ENCODE measurements at regions not wholly inside any gene's neighbourhood (a gene's known extent, or its start where the extent isn't known, plus 50 kb on each side); places are given as distances from the start of the nearest gene placed in this dataset.
"Not testable (repeated sequence)": the region's sequence is repeated elsewhere in the genome, so short reads cannot be mapped to it uniquely, and the experiment has no call there.

DNA sequence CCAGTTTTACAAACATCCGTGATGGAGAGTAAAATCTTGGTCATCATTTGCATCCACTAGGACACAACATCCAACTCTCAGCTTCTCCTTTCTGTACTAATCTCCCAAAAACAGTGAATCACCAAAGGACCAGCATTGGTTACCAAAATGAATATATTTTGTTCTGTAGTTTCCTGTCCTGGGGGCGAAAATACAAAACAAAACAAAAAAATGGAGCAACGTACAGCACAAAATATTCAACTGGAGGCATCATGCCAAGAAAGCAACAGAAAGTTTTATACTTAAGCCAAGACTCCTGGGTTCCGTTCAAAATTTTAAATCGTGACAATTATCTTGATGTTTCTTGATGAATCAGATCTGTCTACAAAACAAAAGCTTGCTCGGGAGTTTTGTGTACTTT lies 126.6 kb upstream of the CCDC28A start:
- in situ Hi-C loops (cut with HindIII; ENCODE audit: low pct_ligation_motif_present, low pct_unique_long_range_greater_than_20kb, low sequenced_read_pairs) = no loop called here
- DNase-seq = no peak

GRCh38 chr6:138648127-138648526 lies 125.4 kb upstream of the CCDC28A start:
- in situ Hi-C loops (cut with HindIII; ENCODE audit: low pct_ligation_motif_present, low pct_unique_long_range_greater_than_20kb, low sequenced_read_pairs) = no loop called here
- DNase-seq = no peak

DNA sequence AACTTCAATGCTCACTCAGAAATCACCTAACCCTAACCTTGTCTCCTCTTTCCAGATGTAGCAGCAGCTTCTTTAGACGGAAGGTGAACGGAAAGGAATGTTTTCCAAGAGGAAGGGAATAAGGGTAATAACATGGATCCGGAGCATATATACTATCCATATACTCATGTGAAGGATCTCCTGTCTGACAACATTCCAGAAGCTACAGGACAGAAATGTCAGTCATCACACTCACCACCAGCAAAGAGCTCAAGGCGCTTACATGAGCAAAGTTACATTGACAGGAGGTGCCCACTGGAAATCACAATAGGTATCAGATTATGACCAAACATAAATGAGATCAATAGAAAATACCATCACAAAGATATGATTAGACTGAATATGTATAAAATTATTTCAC lies 122.1 kb upstream of the CCDC28A start:
- in situ Hi-C loops (cut with HindIII; ENCODE audit: low pct_ligation_motif_present, low pct_unique_long_range_greater_than_20kb, low sequenced_read_pairs) = no loop called here
- DNase-seq = no peak

DNA sequence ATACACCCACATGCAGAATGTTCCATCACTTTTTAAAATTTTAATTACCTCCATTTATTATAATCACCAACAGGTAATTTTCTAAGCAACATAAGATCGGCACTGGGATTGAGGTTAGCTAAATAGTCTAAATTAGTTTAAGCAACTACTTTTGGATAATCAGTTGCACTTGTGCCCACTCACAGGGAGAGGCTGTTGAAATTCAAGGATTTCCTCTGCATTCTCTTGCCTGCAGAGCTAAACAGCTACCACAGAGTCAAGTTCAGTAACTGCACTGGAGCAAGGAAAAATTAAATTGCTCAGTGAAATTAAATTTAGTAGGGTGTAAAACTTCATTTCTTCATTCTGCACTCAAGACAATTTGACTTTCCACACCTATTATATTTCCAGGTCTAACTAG lies 120.7 kb upstream of the CCDC28A start:
- no peak for DNase-seq
- in situ Hi-C loops (cut with HindIII; ENCODE audit: low pct_ligation_motif_present, low pct_unique_long_range_greater_than_20kb, low sequenced_read_pairs) = no loop called here

- in situ Hi-C loops (cut with HindIII; ENCODE audit: low pct_ligation_motif_present, low pct_unique_long_range_greater_than_20kb, low sequenced_read_pairs) = no loop called here
Observed at GRCh38 chr6:138653435-138653834, 120.1 kb upstream of the CCDC28A start.

GRCh38 chr6:138654715-138655634 lies 118.6 kb upstream of the CCDC28A start:
- DNase-seq = peak; percentile 5
- in situ Hi-C loops (cut with HindIII; ENCODE audit: low pct_ligation_motif_present, low pct_unique_long_range_greater_than_20kb, low sequenced_read_pairs) = no loop called here

More at GRCh38 chr6:138653435-138653834, 120.1 kb upstream of the CCDC28A start:
- no peak for DNase-seq

- no peak for DNase-seq
Observed at GRCh38 chr6:138655828-138656227, 117.7 kb upstream of the CCDC28A start.

DNA sequence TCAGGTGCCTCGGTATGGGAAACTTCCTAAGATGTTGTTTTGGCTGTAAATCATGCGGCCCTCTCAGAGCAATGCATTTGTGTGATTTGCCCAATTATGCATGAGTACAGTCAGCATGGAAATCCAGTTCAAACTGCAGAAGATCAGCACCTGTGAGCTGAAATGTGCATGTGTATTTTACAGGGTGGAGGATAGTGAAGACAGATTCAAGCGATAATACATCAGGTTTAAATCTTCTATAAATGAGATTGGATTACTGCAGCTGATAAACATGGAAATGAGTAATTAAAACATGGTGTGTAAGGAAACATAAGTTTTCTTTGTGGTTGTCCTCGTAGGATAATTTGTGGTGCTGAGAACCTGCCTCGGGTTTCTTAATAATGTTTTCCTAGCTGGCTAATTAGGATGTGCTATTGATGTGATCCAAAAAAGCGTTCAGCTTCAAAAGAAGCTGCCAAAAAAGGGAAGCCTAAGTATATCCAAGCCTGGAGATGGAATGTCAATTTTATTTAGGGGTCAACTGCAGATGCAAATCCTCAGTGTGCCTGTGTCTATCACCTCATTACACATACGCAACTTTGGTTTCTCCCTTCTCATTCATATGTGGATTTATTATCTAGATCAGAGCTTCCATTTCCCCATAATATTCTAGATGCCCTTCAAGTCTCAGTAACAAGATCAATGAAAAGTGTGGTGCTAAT lies 117.1 kb upstream of the CCDC28A start:
- DNase-seq = no peak
- in situ Hi-C loops (cut with HindIII; ENCODE audit: low pct_ligation_motif_present, low pct_unique_long_range_greater_than_20kb, low sequenced_read_pairs) = no loop called here

More at GRCh38 chr6:138655828-138656227, 117.7 kb upstream of the CCDC28A start:
- in situ Hi-C loops (cut with HindIII; ENCODE audit: low pct_ligation_motif_present, low pct_unique_long_range_greater_than_20kb, low sequenced_read_pairs) = no loop called here

DNA sequence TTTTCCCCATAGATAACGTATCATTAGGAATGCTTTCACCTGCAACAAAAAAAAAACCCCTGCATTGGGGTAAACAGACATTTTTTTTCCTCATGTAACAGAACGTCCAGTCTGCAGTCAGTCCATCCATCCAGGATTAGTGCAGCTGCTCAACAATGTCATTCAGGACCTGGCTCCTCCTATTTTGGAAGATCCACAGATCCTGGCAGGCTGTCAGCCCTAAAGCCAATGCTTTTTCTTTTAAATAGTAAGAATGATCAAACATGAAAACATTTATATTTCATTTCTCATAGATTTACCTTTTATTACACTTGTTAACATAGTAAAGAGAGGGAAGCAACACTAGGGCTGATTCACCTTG lies 116.5 kb upstream of the CCDC28A start:
- in situ Hi-C loops (cut with HindIII; ENCODE audit: low pct_ligation_motif_present, low pct_unique_long_range_greater_than_20kb, low sequenced_read_pairs) = no loop called here
- no peak for DNase-seq

DNA sequence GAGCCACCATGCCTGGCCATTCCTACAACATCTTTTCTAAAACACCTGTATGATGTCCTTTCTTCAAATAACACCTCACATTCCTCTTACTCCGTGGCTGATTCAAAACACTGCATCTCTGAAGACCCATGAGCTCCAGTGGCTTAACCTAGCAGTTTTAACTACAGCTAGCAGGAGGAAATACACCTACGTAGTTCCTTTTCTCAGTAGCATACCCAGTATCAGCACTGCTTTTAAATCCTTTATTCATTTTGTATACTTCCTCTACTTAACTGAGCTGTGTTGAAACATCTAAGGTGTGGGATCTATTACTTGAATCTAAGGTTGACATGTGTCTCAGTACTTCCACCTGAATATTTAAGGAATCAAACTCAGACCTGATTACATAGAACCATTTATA lies 113.6 kb upstream of the CCDC28A start:
- in situ Hi-C loops (cut with HindIII; ENCODE audit: low pct_ligation_motif_present, low pct_unique_long_range_greater_than_20kb, low sequenced_read_pairs) = no loop called here

DNA sequence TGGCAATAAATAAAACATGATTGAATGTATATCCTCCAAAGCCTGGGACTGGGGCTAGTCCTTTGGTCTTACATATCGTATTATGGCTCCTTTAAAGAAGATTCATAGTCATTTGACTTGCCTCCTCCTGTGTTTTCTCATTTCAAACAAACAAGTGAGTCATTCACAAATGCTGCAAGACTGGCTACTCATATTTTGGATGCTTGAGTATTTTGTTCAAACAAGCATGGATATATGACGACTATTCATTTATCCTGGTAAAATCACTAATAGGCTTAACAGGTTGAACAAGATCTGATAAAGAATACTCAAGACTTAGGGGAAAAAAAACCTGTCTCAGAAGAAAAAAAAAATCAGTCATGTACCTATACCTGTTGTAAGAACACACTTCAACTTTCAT lies 111.1 kb upstream of the CCDC28A start:
- no peak for DNase-seq
- in situ Hi-C loops (cut with HindIII; ENCODE audit: low pct_ligation_motif_present, low pct_unique_long_range_greater_than_20kb, low sequenced_read_pairs) = no loop called here

More for the DNA sequence above, 113.6 kb upstream of the CCDC28A start:
- no peak for DNase-seq

DNA sequence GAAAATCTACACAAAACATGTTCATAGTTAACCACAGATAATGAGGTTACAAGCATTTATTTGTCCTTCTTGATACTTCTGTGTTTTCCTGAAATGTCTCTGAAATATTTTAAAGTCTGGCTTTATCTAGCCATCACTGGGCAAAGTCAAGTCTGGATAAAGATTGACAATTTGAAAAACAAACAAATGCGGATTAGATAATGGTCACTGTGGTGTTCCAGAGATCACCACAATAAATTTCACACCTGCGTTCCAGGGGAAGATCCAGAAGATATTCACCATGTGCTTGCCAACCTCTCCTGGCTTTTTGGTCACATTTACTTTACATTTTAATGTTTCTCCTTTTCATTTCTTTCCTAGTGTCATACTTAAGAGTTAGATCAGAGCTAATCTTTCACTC lies 109.7 kb upstream of the CCDC28A start:
- in situ Hi-C loops (cut with HindIII; ENCODE audit: low pct_ligation_motif_present, low pct_unique_long_range_greater_than_20kb, low sequenced_read_pairs) = no loop called here
- no peak for DNase-seq

GRCh38 chr6:138664745-138665144 lies 108.8 kb upstream of the CCDC28A start:
- in situ Hi-C loops (cut with HindIII; ENCODE audit: low pct_ligation_motif_present, low pct_unique_long_range_greater_than_20kb, low sequenced_read_pairs) = no loop called here

GRCh38 chr6:138666636-138667035 lies 106.9 kb upstream of the CCDC28A start:
- no peak for DNase-seq
- in situ Hi-C loops (cut with HindIII; ENCODE audit: low pct_ligation_motif_present, low pct_unique_long_range_greater_than_20kb, low sequenced_read_pairs) = no loop called here

More at GRCh38 chr6:138664745-138665144, 108.8 kb upstream of the CCDC28A start:
- no peak for DNase-seq

DNA sequence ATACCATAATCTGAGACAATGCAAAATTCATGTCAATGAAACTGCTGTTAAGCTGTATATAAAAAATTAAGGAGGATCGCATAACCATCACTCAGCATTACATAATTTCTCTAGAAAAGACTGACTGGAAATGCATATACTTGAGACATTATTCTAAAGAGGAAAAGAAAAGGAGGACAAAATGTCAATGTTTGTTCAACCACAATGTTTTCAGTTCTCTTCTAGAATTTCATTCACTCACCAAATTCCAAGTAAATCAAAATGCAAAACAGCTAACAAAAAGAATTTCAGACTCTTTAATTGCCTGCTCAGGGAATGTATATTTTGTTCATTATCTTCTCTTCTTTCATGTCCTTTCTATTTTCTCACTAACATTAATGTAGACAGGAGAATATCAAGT lies 106.2 kb upstream of the CCDC28A start:
- in situ Hi-C loops (cut with HindIII; ENCODE audit: low pct_ligation_motif_present, low pct_unique_long_range_greater_than_20kb, low sequenced_read_pairs) = no loop called here
- no peak for DNase-seq

DNA sequence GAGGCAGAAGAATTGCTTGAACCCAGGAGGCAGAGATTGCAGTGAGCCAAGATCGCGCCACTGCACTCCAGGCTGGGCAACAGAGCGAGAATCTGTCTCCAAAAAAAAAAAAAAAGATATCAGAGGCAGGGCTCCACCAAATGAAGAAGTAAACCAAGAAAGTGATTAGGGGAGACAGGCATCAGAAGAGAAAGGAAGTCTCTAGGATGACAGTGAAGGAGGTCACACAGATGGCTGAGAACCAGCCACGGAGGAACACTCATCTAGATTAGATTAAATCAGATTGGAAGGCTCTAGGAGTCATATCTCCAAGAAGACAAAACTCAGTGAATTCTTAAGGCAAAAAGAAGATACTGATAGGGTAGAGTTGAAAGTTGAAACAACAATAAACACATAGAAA lies 102.2 kb upstream of the CCDC28A start:
- DNase-seq = no peak
- in situ Hi-C loops (cut with HindIII; ENCODE audit: low pct_ligation_motif_present, low pct_unique_long_range_greater_than_20kb, low sequenced_read_pairs) = no loop called here

DNA sequence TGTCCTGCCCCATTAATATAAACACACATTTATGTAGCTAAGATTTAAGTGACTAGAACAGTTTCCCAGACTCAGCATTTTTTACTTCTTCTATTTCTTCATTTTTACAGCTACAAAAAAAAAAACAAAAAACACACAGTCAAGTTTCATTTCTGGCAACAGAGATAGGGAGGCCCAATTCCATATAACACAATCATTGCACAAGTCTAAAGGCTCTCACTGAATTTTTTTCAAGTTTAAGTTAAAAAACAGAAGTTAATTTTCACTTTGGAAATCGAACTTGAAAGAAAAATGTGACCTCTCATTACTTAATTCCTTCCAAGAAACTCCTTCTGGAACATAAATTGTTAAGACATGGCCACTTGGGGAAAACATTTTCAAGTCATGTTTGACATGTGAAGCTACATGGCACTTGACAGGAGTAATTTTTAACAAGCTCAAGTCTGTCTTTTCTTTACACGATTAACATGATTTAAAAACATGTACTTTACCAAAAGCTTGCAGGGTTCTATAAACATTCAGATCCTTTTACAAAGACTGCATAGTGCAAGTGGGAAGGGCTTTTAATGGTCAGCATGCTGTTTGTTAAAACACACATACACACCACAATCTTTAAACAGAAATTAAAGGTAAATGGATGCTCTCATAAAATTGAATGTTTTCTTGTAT lies 100.1 kb upstream of the CCDC28A start:
- no peak for DNase-seq
- in situ Hi-C loops (cut with HindIII; ENCODE audit: low pct_ligation_motif_present, low pct_unique_long_range_greater_than_20kb, low sequenced_read_pairs) = no loop called here

- DNase-seq; in situ Hi-C loops (cut with HindIII; ENCODE audit: low pct_ligation_motif_present, low pct_unique_long_range_greater_than_20kb, low sequenced_read_pairs): not testable (repeated sequence)
Observed at GRCh38 chr6:138674444-138674843, 99.1 kb upstream of the CCDC28A start.

DNA sequence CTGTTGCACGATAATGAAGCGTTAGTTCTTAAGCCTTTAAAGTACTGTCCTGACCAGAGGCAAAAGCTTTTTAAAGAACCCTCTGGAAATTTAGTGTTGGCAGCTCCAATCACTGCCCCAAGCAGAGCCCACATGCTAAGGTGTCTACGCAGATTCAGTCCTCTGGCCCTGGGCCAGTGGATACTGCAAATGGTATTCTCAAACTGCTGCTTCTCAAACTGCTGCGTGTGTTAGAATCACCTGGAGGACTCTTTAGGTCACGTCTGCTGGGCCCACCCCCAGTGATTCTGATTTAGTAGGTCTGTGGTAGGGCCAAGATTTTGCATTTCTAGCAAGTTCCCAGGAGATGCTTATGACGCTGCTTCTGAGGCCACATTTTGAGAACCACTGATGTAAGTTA lies 96.0 kb upstream of the CCDC28A start:
- in situ Hi-C loops (cut with HindIII; ENCODE audit: low pct_ligation_motif_present, low pct_unique_long_range_greater_than_20kb, low sequenced_read_pairs) = no loop called here
- DNase-seq = no peak

Data from ACHN (cell line).